MM.1S (cell line): ENCODE measurements at regions not wholly inside any gene's neighbourhood (a gene's known extent, or its start where the extent isn't known, plus 50 kb on each side); places are given as distances from the start of the nearest gene placed in this dataset.

ENCODE experiments used
- CTCF ChIP-seq: fragments of 300-600 bp; sonication (generic); IDR thresholded peaks from 2 replicates; pipeline ENCODE4 v1.5.1; 2016; ENCODE audit warnings: antibody characterized with exemption, low read length, mixed read lengths
- EZH2 ChIP-seq: fragments of 300-600 bp; sonication (generic); optimal IDR thresholded peaks from 2 replicates; pipeline ENCODE3; 2017; ENCODE audit warnings: low read depth, mild to moderate bottlenecking, antibody characterized with exemption, low read length, mixed read lengths
- EZH2phosphoT487 ChIP-seq: fragments of 300-600 bp; sonication (generic); IDR thresholded peaks from 2 replicates; pipeline ENCODE4 v1.6.1; 2018; ENCODE audit warnings: antibody characterized with exemption, low read length

GRCh38 chr6:82602776-82603175 is 239.2 kb downstream of the TPBG start:
- TF ChIP-seq EZH2phosphoT487 (no peak), CTCF (no peak), EZH2 (no peak)
